ENCODE measurements at regions not wholly inside any gene's neighbourhood (a gene's known extent, or its start where the extent isn't known, plus 50 kb on each side); places are given as distances from the start of the nearest gene placed in this dataset.
"Not testable (repeated sequence)": the region's sequence is repeated elsewhere in the genome, so short reads cannot be mapped to it uniquely, and the experiment has no call there.

DNA sequence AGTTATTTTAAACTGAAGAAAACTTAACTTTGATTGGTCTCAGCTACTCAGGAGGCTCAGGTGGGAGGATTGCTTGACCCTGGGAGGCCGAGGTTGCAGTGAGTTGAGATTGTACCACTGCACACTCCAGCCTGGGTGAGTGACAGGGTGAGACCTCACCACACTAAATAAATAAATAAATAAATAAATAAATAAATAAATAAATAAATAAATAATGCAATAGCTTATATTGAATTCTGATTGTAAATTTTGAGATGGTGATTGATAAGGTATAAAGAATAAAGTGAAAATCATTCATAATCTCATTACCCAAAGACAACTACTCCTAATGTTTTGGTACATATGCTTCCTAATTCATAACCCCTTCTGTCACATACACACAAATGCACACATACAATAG lies 58.1 kb downstream of the TUBA3C start:
- Mint-ChIP-seq H3K36me3 (ENCODE audit: low read depth) (no peaks in the 10 kb centered on the region), H3K9me3 (peaks cover 47% of the 10 kb centered on the region), H3K4me3 (no peak overlapping the region), H3K4me1 (ENCODE audit: low read depth) (no peaks in the 10 kb centered on the region), H3K27me3 (no peaks in the 10 kb centered on the region), H3K27ac (no peak overlapping the region)
- intact Hi-C loops (cut with micrococcal nuclease): no loop called here

DNA sequence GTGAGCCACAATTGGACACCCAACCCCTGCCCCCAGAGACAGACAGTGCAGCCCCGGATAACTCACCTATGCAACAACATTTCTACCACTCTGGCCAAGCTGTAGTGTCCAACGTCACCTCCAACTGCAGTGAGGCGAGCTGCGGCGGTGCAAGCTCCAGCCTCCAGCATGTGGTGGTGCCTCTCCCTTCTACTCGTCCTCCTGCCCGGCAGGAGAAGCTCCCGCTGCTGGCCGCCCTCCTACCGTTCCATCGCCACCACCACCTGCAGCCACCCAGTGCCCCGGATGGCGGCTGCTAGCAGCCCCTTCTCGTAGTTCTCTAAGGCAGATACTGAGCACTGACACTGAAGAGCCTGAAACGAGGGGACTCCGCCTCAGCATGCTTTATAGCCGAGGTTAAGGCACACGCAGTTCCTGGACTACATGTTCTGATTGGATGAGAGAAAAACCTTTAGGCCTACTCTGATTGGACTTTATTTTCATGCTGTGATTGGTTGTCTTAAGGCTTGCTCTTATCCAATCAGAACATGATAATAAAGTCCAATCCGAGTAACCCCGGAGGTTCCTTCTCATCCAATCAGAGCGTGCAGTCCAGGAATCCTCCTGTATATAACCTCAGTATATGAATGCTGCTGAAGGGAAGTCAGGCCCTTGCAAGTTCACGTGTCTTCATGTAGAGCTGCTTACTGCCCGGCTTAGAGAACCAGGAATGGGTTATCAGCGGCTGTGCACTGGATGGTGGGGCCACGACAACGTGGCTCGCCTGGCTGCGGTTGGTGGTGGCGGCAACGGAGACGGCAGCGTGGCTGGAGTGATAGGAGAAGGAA lies 63.5 kb downstream of the TUBA3C start:
- intact Hi-C loops (cut with micrococcal nuclease): no loop called here
- Mint-ChIP-seq H3K9me3 (peaks cover 59% of the 10 kb centered on the region), H3K36me3 (ENCODE audit: low read depth) (no peaks in the 10 kb centered on the region), H3K27ac (no peak overlapping the region), H3K27me3 (no peaks in the 10 kb centered on the region), H3K4me3 (no peak overlapping the region), H3K4me1 (ENCODE audit: low read depth) (no peaks in the 10 kb centered on the region)

DNA sequence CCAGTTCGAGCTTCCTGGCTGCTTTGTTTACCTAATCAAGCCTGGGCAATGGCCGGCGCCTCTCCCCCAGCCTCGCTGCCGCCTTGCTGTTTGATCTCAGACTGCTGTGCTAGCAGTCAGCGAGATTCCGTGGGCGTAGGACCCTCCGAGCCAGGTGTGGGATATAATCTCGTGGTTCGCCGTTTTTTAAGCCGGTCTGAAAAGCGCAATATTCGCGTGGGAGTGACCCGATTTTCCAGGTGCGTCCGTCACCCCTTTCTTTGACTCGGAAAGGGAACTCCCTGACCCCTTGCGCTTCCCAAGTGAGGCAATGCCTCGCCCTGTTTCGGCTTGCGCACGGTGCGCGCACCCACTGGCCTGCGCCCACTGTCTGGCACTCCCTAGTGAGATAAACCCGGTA lies 72.4 kb downstream of the TUBA3C start:
- H3K36me3 Mint-ChIP-seq (ENCODE audit: low read depth); H3K4me3 Mint-ChIP-seq; H3K27me3 Mint-ChIP-seq; intact Hi-C loops (cut with micrococcal nuclease); H3K27ac Mint-ChIP-seq; H3K4me1 Mint-ChIP-seq (ENCODE audit: low read depth): not testable (repeated sequence)
- peaks cover 55% of the 10 kb centered on the region for H3K9me3 Mint-ChIP-seq

DNA sequence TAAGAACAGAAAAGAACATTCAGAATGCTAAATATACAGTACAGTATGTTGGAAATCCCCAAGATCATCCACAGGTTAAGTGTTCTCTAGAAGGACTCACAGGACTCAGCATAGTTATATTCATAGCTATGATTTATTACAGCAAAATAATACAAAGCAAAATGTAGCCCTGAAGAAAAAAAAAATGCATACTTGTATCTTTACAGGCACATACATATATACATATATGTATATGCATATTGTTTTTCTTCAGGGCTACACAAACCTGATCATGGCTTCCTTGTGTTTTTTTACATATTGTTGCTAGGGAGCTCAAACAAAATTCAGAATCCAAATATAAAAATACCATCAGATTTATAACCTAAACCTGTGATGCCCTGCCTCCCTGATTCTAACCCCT lies 78.5 kb downstream of the TUBA3C start:
- no peaks in the 10 kb centered on the region for H3K27me3 Mint-ChIP-seq
- H3K9me3 Mint-ChIP-seq: peaks cover 26% of the 10 kb centered on the region
- no peak overlapping the region for H3K27ac Mint-ChIP-seq
- H3K36me3 Mint-ChIP-seq (ENCODE audit: low read depth): no peaks in the 10 kb centered on the region
- H3K4me3 Mint-ChIP-seq: no peak overlapping the region
- intact Hi-C loops (cut with micrococcal nuclease): no loop called here
- H3K4me1 Mint-ChIP-seq (ENCODE audit: low read depth): no peaks in the 10 kb centered on the region

DNA sequence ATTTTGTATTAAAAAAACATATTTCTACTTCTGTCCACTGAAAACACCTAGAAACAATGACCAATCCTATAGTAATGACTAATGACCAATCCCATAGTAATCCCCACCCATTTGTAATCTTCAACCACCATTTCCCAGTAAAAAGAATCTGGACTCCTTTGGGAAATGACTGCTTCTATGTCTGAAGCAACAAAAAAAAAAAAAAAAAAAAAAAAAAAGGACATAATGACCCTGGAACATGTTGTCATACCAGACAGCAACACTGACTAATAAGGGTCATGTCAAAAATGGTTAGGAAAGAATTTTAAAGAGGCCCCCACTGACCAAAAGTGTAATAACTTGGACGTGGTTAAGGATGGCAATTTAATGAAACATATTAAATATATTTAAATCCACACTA lies 88.3 kb downstream of the TUBA3C start:
- intact Hi-C loops (cut with micrococcal nuclease): no loop called here
- Mint-ChIP-seq H3K4me1 (ENCODE audit: low read depth) (no peaks in the 10 kb centered on the region), H3K36me3 (ENCODE audit: low read depth) (no peaks in the 10 kb centered on the region), H3K4me3 (no peak overlapping the region), H3K9me3 (peaks cover 26% of the 10 kb centered on the region), H3K27me3 (no peaks in the 10 kb centered on the region), H3K27ac (no peak overlapping the region)

- Mint-ChIP-seq H3K9me3 (peaks cover 21% of the 10 kb centered on the region), H3K27me3 (no peaks in the 10 kb centered on the region), H3K4me3 (no peak overlapping the region), H3K27ac (no peak overlapping the region), H3K4me1 (ENCODE audit: low read depth) (no peaks in the 10 kb centered on the region), H3K36me3 (ENCODE audit: low read depth) (no peaks in the 10 kb centered on the region)
- intact Hi-C loops (cut with micrococcal nuclease): no loop called here
These were observed 91.1 kb downstream of the TUBA3C start for GRCh38 chr13:19090495-19090894.

- no peak overlapping the region for H3K4me3 Mint-ChIP-seq
- no peak overlapping the region for H3K27ac Mint-ChIP-seq
- no peaks in the 10 kb centered on the region for H3K4me1 Mint-ChIP-seq (ENCODE audit: low read depth)
- peaks cover 26% of the 10 kb centered on the region for H3K9me3 Mint-ChIP-seq
- intact Hi-C loops (cut with micrococcal nuclease): no loop called here
- H3K27me3 Mint-ChIP-seq: no peaks in the 10 kb centered on the region
- no peaks in the 10 kb centered on the region for H3K36me3 Mint-ChIP-seq (ENCODE audit: low read depth)
These were observed 92.3 kb downstream of the TUBA3C start for GRCh38 chr13:19089315-19089714.

DNA sequence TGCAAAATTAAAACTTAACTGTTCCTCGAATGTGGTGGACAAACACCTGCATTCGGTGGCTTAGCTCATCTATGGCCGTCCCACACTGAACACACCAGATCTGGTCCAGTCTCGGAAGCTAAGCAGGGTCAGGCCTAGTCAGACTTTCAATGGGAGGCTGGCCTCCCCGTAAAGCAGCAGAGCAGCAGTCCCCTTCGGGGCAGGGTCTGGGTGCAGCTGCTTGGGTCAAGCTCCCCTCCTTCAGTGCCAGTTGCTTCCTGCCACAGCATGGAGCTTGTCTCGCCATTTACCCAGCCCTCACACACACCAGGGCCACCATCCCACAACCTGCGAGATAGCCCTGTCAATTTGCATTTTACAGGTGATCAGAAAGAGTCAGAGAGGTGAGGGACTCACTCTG lies 93.2 kb downstream of the TUBA3C start:
- H3K4me3 Mint-ChIP-seq: no peak overlapping the region
- peaks cover 33% of the 10 kb centered on the region for H3K9me3 Mint-ChIP-seq
- no peaks in the 10 kb centered on the region for H3K27me3 Mint-ChIP-seq
- no peaks in the 10 kb centered on the region for H3K4me1 Mint-ChIP-seq (ENCODE audit: low read depth)
- no peaks in the 10 kb centered on the region for H3K36me3 Mint-ChIP-seq (ENCODE audit: low read depth)
- intact Hi-C loops (cut with micrococcal nuclease): no loop called here
- no peak overlapping the region for H3K27ac Mint-ChIP-seq

DNA sequence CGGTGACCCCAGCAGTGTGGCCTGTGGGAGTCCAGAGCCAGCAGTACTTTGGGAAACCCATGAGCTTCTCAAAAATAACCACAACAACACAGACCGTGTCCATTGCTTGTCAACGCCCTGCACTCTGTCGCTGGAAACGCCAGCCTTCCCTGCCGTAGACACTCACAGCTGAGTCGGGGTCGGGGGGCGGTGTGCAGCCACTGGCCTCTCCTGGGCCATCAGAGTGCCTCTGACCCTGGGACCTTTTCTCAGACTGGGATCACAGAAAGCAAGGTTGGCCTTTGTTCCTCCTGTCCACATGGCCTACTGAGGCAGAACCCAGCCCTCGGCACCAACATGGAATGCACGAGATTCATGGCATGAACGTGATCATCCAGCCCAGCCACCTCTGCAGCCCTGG lies 95.7 kb downstream of the TUBA3C start:
- intact Hi-C loops (cut with micrococcal nuclease): no loop called here
- Mint-ChIP-seq H3K27me3 (no peaks in the 10 kb centered on the region), H3K4me3 (no peak overlapping the region), H3K4me1 (ENCODE audit: low read depth) (no peaks in the 10 kb centered on the region), H3K36me3 (ENCODE audit: low read depth) (no peaks in the 10 kb centered on the region), H3K27ac (no peak overlapping the region), H3K9me3 (peaks cover 42% of the 10 kb centered on the region)

DNA sequence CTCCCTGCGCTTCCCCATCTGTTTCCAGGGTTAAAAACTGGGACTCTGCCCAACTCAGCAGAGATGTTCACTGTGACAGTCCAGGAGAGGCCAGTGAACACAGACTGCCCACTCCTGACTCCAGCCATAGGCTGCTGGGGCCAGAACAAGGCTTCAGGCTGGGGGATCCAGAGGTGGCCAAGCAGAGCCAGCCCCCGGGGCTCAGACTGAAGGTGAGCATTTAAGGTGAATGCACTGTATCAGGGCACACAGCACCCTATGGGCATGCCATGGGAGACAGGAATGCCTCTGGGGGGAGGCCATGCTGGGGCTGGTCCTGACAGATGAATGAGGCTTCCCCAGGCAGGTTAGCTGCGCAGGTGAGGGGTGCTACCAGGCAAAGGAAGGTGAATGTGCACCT lies 96.4 kb downstream of the TUBA3C start:
- no peaks in the 10 kb centered on the region for H3K36me3 Mint-ChIP-seq (ENCODE audit: low read depth)
- no peaks in the 10 kb centered on the region for H3K27me3 Mint-ChIP-seq
- H3K27ac Mint-ChIP-seq: no peak overlapping the region
- no peaks in the 10 kb centered on the region for H3K4me1 Mint-ChIP-seq (ENCODE audit: low read depth)
- no peak overlapping the region for H3K4me3 Mint-ChIP-seq
- H3K9me3 Mint-ChIP-seq: peaks cover 40% of the 10 kb centered on the region
- intact Hi-C loops (cut with micrococcal nuclease): no loop called here

DNA sequence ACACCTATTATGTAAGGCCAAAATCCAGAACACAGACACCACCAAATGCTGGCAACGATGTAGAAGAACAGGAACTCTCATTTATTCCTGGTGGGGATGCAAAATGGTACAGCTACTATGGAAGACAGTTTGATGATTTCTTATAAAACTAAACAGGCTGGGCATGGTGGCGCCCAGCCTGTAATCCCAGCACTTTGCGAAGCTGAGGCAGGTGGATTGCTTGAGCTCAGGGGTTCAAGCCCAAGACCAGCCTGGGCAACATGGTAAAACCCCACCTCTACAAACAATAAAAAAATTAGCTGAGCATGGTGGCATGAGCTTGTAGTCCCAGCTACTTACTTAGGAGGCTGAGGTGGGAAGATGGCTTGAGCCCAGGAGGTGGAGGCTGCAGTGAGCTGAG lies 98.3 kb downstream of the TUBA3C start:
- intact Hi-C loops (cut with micrococcal nuclease): no loop called here
- Mint-ChIP-seq H3K27ac (no peak overlapping the region), H3K36me3 (ENCODE audit: low read depth) (no peaks in the 10 kb centered on the region), H3K4me3 (no peak overlapping the region), H3K9me3 (peaks cover 47% of the 10 kb centered on the region), H3K4me1 (ENCODE audit: low read depth) (no peaks in the 10 kb centered on the region), H3K27me3 (no peaks in the 10 kb centered on the region)

GRCh38 chr13:19075418-19075817 lies 106.2 kb downstream of the TUBA3C start:
- H3K4me3 Mint-ChIP-seq: no peak overlapping the region
- H3K27ac Mint-ChIP-seq: no peak overlapping the region
- no peaks in the 10 kb centered on the region for H3K4me1 Mint-ChIP-seq (ENCODE audit: low read depth)
- peaks cover 33% of the 10 kb centered on the region for H3K9me3 Mint-ChIP-seq
- no peaks in the 10 kb centered on the region for H3K27me3 Mint-ChIP-seq
- intact Hi-C loops (cut with micrococcal nuclease): no loop called here
- no peaks in the 10 kb centered on the region for H3K36me3 Mint-ChIP-seq (ENCODE audit: low read depth)

GRCh38 chr13:19074519-19074918 lies 107.1 kb downstream of the TUBA3C start:
- no peaks in the 10 kb centered on the region for H3K4me1 Mint-ChIP-seq (ENCODE audit: low read depth)
- no peak overlapping the region for H3K4me3 Mint-ChIP-seq
- intact Hi-C loops (cut with micrococcal nuclease): no loop called here
- no peaks in the 10 kb centered on the region for H3K36me3 Mint-ChIP-seq (ENCODE audit: low read depth)
- no peaks in the 10 kb centered on the region for H3K27me3 Mint-ChIP-seq
- no peak overlapping the region for H3K27ac Mint-ChIP-seq
- peaks cover 26% of the 10 kb centered on the region for H3K9me3 Mint-ChIP-seq

DNA sequence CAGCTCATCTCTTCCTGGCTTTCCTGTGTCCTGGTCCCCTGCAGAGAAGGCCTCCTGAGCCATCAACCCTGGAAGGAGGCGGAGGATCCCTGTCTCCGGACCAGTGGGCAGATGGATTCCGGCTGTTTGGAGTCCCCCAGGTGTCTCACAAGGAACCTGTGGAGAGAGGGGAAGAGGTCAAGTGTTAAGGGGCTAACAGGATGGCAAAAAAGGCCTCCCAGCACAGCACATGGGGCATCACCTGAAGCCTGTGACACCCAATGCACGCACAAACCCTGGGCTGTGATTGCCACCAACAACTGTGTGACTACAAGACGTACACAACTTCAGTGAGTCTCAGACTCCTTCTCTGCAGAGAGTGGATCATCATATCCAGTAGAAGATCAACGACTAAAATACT lies 107.5 kb downstream of the TUBA3C start:
- peaks cover 22% of the 10 kb centered on the region for H3K9me3 Mint-ChIP-seq
- H3K4me3 Mint-ChIP-seq; H3K27me3 Mint-ChIP-seq; H3K27ac Mint-ChIP-seq; H3K36me3 Mint-ChIP-seq (ENCODE audit: low read depth); H3K4me1 Mint-ChIP-seq (ENCODE audit: low read depth); intact Hi-C loops (cut with micrococcal nuclease): not testable (repeated sequence)
